ENCODE measurements at regions not wholly inside any gene's neighbourhood (a gene's known extent, or its start where the extent isn't known, plus 50 kb on each side); places are given as distances from the start of the nearest gene placed in this dataset.

GRCh38 chr20:22506827-22507226 is 77.5 kb downstream of the FOXA2 start:
- no peak for DNase-seq (ENCODE audit: insufficient read length, low spot score)
- no peak for FAIRE-seq

- FAIRE-seq, result no peak
- DNase-seq (ENCODE audit: insufficient read length, low spot score), result no peak
Observed at GRCh38 chr20:22504829-22505377, 79.5 kb downstream of the FOXA2 start.

GRCh38 chr20:22503577-22503976 is 80.8 kb downstream of the FOXA2 start:
- no peak for FAIRE-seq

GRCh38 chr20:22502731-22503191 is 81.6 kb downstream of the FOXA2 start:
- FAIRE-seq, result no peak
- no peak for DNase-seq (ENCODE audit: insufficient read length, low spot score)

More at GRCh38 chr20:22503577-22503976, 80.8 kb downstream of the FOXA2 start:
- DNase-seq (ENCODE audit: insufficient read length, low spot score), result no peak

GRCh38 chr20:22501566-22502344 is 82.6 kb downstream of the FOXA2 start:
- FAIRE-seq, result no peak

GRCh38 chr20:22501034-22501433 is 83.3 kb downstream of the FOXA2 start:
- FAIRE-seq, result no peak
- DNase-seq (ENCODE audit: insufficient read length, low spot score), result no peak

More at GRCh38 chr20:22501566-22502344, 82.6 kb downstream of the FOXA2 start:
- DNase-seq (ENCODE audit: insufficient read length, low spot score), result no peak

GRCh38 chr20:22499515-22500166 is 84.7 kb downstream of the FOXA2 start:
- DNase-seq (ENCODE audit: insufficient read length, low spot score) (no peak), FAIRE-seq (no peak)

GRCh38 chr20:22496817-22497216 is 87.6 kb downstream of the FOXA2 start:
- FAIRE-seq (no peak), DNase-seq (ENCODE audit: insufficient read length, low spot score) (no peak)

- DNase-seq (ENCODE audit: insufficient read length, low spot score), result no peak
- no peak for FAIRE-seq
Observed at GRCh38 chr20:22495789-22496188, 88.6 kb downstream of the FOXA2 start.

- no peak for FAIRE-seq
- no peak for DNase-seq (ENCODE audit: insufficient read length, low spot score)
Observed at GRCh38 chr20:22495172-22495571, 89.2 kb downstream of the FOXA2 start.

- DNase-seq (ENCODE audit: insufficient read length, low spot score) (no peak), FAIRE-seq (no peak)
Observed at GRCh38 chr20:22492497-22492896, 91.9 kb downstream of the FOXA2 start.

GRCh38 chr20:22491194-22491505 is 93.2 kb downstream of the FOXA2 start:
- FAIRE-seq (no peak), DNase-seq (ENCODE audit: insufficient read length, low spot score) (no peak)

GRCh38 chr20:22490287-22491193 is 93.8 kb downstream of the FOXA2 start:
- no peak for FAIRE-seq
- DNase-seq (ENCODE audit: insufficient read length, low spot score), result no peak

- DNase-seq (ENCODE audit: insufficient read length, low spot score) (no peak), FAIRE-seq (no peak)
Observed at GRCh38 chr20:22489626-22490286, 94.6 kb downstream of the FOXA2 start.

- no peak for DNase-seq (ENCODE audit: insufficient read length, low spot score)
- no peak for FAIRE-seq
Observed at GRCh38 chr20:22480336-22480735, 104.0 kb downstream of the FOXA2 start.

GRCh38 chr20:22475662-22476061 is 108.7 kb downstream of the FOXA2 start:
- peak; percentile 13 for DNase-seq (ENCODE audit: insufficient read length, low spot score)
- no peak for FAIRE-seq

GRCh38 chr20:22474224-22474623 is 110.1 kb downstream of the FOXA2 start:
- FAIRE-seq (no peak), DNase-seq (ENCODE audit: insufficient read length, low spot score) (no peak)

GRCh38 chr20:22473293-22473692 is 111.1 kb downstream of the FOXA2 start:
- FAIRE-seq, result no peak
- DNase-seq (ENCODE audit: insufficient read length, low spot score), result no peak

GRCh38 chr20:22472447-22473100 is 111.8 kb downstream of the FOXA2 start:
- no peak for FAIRE-seq
- DNase-seq (ENCODE audit: insufficient read length, low spot score), result no peak

Measured in GM19239 (cell line).